ENCODE measurements at regions not wholly inside any gene's neighbourhood (a gene's known extent, or its start where the extent isn't known, plus 50 kb on each side); places are given as distances from the start of the nearest gene placed in this dataset.

GRCh38 chr2:6773007-6773693 lies 92.6 kb downstream of the CMPK2 start:
- TF ChIP-seq, protein P1, sequence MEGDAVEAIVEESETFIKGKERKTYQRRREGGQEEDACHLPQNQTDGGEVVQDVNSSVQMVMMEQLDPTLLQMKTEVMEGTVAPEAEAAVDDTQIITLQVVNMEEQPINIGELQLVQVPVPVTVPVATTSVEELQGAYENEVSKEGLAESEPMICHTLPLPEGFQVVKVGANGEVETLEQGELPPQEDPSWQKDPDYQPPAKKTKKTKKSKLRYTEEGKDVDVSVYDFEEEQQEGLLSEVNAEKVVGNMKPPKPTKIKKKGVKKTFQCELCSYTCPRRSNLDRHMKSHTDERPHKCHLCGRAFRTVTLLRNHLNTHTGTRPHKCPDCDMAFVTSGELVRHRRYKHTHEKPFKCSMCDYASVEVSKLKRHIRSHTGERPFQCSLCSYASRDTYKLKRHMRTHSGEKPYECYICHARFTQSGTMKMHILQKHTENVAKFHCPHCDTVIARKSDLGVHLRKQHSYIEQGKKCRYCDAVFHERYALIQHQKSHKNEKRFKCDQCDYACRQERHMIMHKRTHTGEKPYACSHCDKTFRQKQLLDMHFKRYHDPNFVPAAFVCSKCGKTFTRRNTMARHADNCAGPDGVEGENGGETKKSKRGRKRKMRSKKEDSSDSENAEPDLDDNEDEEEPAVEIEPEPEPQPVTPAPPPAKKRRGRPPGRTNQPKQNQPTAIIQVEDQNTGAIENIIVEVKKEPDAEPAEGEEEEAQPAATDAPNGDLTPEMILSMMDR (conservative IDR thresholded peaks at IDR 0.05; ENCODE audit: low read length): peak; percentile 95
- no peak for TF ChIP-seq EZH2phosphoT487 (IDR thresholded peaks at IDR 0.05; ENCODE audit: borderline replicate concordance)

Data from Loucy (cell line).